NCI-H526 (cell line): ENCODE measurements at regions not wholly inside any gene's neighbourhood (a gene's known extent, or its start where the extent isn't known, plus 50 kb on each side); places are given as distances from the start of the nearest gene placed in this dataset.

Source experiments
- DNase-seq, 2 experiments: peaks; one replicate each; lab custom pipeline; 2025; lab: John Stamatoyannopoulos, UW

- no peak for DNase-seq
Measured at GRCh38 chr6:21426841-21427490, 166.6 kb upstream of the SOX4 start.

- no peak for DNase-seq
Measured at GRCh38 chr6:21429291-21429690, 164.3 kb upstream of the SOX4 start.

- DNase-seq = no peak
Measured at GRCh38 chr6:21431526-21431925, 162.0 kb upstream of the SOX4 start.

GRCh38 chr6:21436625-21437024 lies 156.9 kb upstream of the SOX4 start:
- no peak for DNase-seq

GRCh38 chr6:21437581-21437980 lies 156.0 kb upstream of the SOX4 start:
- DNase-seq = no peak

- no peak for DNase-seq
Measured at GRCh38 chr6:21438237-21438985, 155.1 kb upstream of the SOX4 start.

GRCh38 chr6:21438986-21439352 lies 154.6 kb upstream of the SOX4 start:
- peak in 1 of 2 experiments; percentile 30 for DNase-seq

GRCh38 chr6:21441386-21441785 lies 152.2 kb upstream of the SOX4 start:
- DNase-seq = no peak

- no peak for DNase-seq
Measured at GRCh38 chr6:21442874-21443273, 150.7 kb upstream of the SOX4 start.

GRCh38 chr6:21444711-21445260 lies 148.8 kb upstream of the SOX4 start:
- no peak for DNase-seq

- no peak for DNase-seq
Measured at GRCh38 chr6:21447987-21448386, 145.6 kb upstream of the SOX4 start.

GRCh38 chr6:21448485-21449109 lies 145.0 kb upstream of the SOX4 start:
- no peak for DNase-seq

- no peak for DNase-seq
Measured at GRCh38 chr6:21450149-21450548, 143.4 kb upstream of the SOX4 start.

GRCh38 chr6:21450628-21451027 lies 142.9 kb upstream of the SOX4 start:
- no peak for DNase-seq

GRCh38 chr6:21451546-21452013 lies 142.0 kb upstream of the SOX4 start:
- DNase-seq = peak; percentile 14 to 33

- no peak for DNase-seq
Measured at GRCh38 chr6:21454262-21454661, 139.3 kb upstream of the SOX4 start.

- DNase-seq = no peak
Measured at GRCh38 chr6:21455071-21455470, 138.5 kb upstream of the SOX4 start.

- DNase-seq = peak in 1 of 2 experiments; percentile 9
Measured at GRCh38 chr6:21457647-21458046, 135.9 kb upstream of the SOX4 start.

- DNase-seq = no peak
Measured at GRCh38 chr6:21459641-21460040, 133.9 kb upstream of the SOX4 start.

- DNase-seq = no peak
Measured at GRCh38 chr6:21461844-21462518, 131.6 kb upstream of the SOX4 start.

GRCh38 chr6:21462519-21462852 lies 131.1 kb upstream of the SOX4 start:
- no peak for DNase-seq

GRCh38 chr6:21467091-21467490 lies 126.5 kb upstream of the SOX4 start:
- DNase-seq = no peak
